Activated CD8-positive, alpha-beta T cell treated with anti-CD3 and anti-CD28 coated beads for 36 hours (primary cell): ENCODE measurements at regions not wholly inside any gene's neighbourhood (a gene's known extent, or its start where the extent isn't known, plus 50 kb on each side); places are given as distances from the start of the nearest gene placed in this dataset.

Experiments used
- ATAC-seq: fragments of 200-7000 bp; cut with Tn5 transposase; one replicate; pipeline ENCODE4 v1.10.0; 2021; ENCODE audit warnings: mild to moderate bottlenecking, moderate library complexity
- CTCF ChIA-PET: fragments of 350-600 bp; sonication (Branson Sonifier 250); formaldehyde crosslinking; loops from one replicate; lab custom pipeline; 2021; ENCODE audit warnings: antibody characterized with exemption; lab: Charles Lee
- POLR2A ChIA-PET: fragments of 350-600 bp; sonication (Branson Sonifier 250); formaldehyde crosslinking; loops from one replicate; lab custom pipeline; 2021; ENCODE audit warnings: antibody characterized with exemption; lab: Charles Lee
- DNase-seq: peaks from one replicate; pipeline ENCODE4 v3.0.0-alpha.2; 2020
- H3K27ac Mint-ChIP-seq: one replicate; pipeline ENCODE4 v1.8.0; 2021; ENCODE audit warnings: mild to moderate bottlenecking, mixed read lengths
- H3K27me3 Mint-ChIP-seq: one replicate; pipeline ENCODE4 v1.8.0; 2021; ENCODE audit warnings: mixed read lengths
- H3K36me3 Mint-ChIP-seq: one replicate; pipeline ENCODE4 v1.8.0; 2021; ENCODE audit warnings: low read depth, mixed read lengths
- H3K4me1 Mint-ChIP-seq: one replicate; pipeline ENCODE4 v1.8.0; 2021; ENCODE audit warnings: low read depth, mixed read lengths
- H3K4me3 Mint-ChIP-seq: one replicate; pipeline ENCODE4 v1.8.0; 2021; ENCODE audit warnings: mild to moderate bottlenecking, moderate library complexity, mixed read lengths
- H3K9me3 Mint-ChIP-seq: one replicate; pipeline ENCODE4 v1.8.0; 2021; ENCODE audit warnings: mixed read lengths
- intact Hi-C: fragments of 100-400 bp; cut with micrococcal nuclease; formaldehyde crosslinking; loops from one replicate; pipeline ENCODE4 v1.10.0; 2022
- TF ChIP-seq, protein P1 (sequence below): fragments of 200-600 bp; IDR thresholded peaks from one replicate; pipeline ENCODE4 v1.8.0; 2022; ENCODE audit warnings: antibody characterized with exemption, mild to moderate bottlenecking

DNA sequence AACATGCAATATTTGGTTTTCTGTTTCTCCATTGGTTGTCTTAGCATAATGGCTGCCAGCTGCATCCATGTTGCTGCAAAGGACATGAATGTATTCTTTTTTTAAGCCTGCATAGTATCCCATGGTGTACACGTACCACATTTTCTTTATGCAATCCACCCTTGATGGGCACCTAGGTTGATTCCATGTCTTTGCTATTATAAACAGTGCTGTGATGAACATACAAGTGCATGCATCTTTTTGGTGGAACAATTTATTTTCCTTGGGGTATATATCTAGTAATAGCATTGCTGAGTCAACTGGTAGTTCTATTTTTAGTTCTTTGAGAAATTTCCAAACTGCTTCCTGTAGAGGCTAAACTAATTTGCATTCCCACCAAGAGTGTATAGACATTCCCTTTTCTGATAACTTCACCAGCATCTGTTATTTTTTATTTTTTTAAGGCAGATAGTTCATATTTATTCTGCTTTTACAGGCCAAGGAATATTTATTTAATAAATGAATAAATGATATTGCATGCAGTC lies 62.4 kb upstream of the NPHP3 start:
- Mint-ChIP-seq H3K27ac (no peak overlapping the region), H3K4me1 (no peaks in the 10 kb centered on the region), H3K4me3 (no peak overlapping the region), H3K36me3 (no peaks in the 10 kb centered on the region), H3K27me3 (peaks cover 10% of the 10 kb centered on the region), H3K9me3 (no peaks in the 10 kb centered on the region)
- ChIA-PET POLR2A (no interaction called here), CTCF (no interaction called here)
- DNase-seq (no peak), ATAC-seq (no peak)
- TF ChIP-seq, protein P1, sequence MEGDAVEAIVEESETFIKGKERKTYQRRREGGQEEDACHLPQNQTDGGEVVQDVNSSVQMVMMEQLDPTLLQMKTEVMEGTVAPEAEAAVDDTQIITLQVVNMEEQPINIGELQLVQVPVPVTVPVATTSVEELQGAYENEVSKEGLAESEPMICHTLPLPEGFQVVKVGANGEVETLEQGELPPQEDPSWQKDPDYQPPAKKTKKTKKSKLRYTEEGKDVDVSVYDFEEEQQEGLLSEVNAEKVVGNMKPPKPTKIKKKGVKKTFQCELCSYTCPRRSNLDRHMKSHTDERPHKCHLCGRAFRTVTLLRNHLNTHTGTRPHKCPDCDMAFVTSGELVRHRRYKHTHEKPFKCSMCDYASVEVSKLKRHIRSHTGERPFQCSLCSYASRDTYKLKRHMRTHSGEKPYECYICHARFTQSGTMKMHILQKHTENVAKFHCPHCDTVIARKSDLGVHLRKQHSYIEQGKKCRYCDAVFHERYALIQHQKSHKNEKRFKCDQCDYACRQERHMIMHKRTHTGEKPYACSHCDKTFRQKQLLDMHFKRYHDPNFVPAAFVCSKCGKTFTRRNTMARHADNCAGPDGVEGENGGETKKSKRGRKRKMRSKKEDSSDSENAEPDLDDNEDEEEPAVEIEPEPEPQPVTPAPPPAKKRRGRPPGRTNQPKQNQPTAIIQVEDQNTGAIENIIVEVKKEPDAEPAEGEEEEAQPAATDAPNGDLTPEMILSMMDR: no peak
- intact Hi-C loops: no loop called here

DNA sequence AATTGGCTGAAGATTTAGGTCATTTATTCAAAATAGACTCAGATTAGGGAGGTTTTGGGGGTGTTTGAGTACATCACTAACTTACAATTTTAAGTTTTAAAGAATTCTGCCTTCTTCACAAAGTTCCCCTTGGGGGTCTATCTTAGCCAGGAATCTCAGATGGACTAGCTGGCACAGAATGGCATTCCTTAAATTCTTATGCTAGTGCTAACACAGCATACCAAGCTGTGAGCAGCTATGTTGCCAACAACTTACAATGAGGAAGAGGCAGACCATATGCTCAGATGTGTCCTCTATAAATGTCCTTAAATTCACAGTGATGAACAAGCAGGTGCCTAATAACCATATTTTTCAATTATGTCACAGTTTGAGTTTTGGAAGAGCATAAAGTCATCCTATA lies 60.9 kb upstream of the NPHP3 start:
- Mint-ChIP-seq H3K27me3 (peaks cover 11% of the 10 kb centered on the region), H3K9me3 (no peaks in the 10 kb centered on the region), H3K4me3 (no peak overlapping the region), H3K27ac (no peak overlapping the region), H3K36me3 (no peaks in the 10 kb centered on the region), H3K4me1 (no peaks in the 10 kb centered on the region)
- ChIA-PET POLR2A (no interaction called here), CTCF (no interaction called here)
- ATAC-seq: no peak
- TF ChIP-seq, protein P1: no peak
- DNase-seq: no peak
- intact Hi-C loops: no loop called here

DNA sequence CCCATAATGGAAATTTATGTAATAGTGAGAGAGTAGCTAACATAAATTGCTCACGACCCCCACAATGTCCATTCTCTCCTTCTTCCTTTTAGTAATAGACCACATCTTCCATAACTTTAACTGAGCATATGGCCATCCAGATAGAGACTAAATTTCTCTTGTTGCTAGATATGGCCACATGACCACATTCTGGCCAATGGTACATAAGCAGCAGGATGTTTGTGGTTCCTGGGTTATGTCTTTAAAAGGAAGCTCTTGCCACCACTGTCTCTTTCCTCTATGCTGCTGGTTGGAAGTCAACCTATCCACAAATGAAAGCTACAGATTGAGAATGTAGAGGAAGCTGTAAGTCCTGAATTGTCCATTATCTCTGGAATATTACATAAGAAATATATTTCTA lies 59.7 kb upstream of the NPHP3 start:
- H3K4me3 Mint-ChIP-seq: no peak overlapping the region
- H3K9me3 Mint-ChIP-seq: no peaks in the 10 kb centered on the region
- POLR2A ChIA-PET: no interaction called here
- ATAC-seq: no peak
- no peaks in the 10 kb centered on the region for H3K4me1 Mint-ChIP-seq
- intact Hi-C loops: no loop called here
- DNase-seq: no peak
- TF ChIP-seq, protein P1: no peak
- CTCF ChIA-PET: no interaction called here
- peaks cover 11% of the 10 kb centered on the region for H3K27me3 Mint-ChIP-seq
- H3K36me3 Mint-ChIP-seq: no peaks in the 10 kb centered on the region
- no peak overlapping the region for H3K27ac Mint-ChIP-seq

DNA sequence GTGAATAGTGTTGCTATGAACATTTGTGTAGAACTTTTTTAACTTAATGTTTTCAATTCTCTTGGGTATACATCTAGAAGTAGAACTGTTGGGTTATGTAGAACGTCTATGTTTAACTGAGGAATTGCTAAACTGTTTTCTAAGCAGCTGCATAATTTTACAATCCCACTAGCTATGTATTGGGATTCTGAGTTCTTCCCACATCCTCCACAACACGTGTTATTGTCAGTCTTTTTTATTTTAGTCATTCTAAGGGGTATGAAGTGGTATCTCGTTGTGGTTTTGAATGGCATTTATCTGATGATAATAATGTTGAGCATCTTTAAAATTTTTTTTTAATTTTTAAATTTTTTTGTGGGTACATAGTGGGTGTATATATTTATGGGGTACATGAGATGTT lies 55.0 kb upstream of the NPHP3 start:
- no peak for ATAC-seq
- ChIA-PET POLR2A (no interaction called here), CTCF (no interaction called here)
- Mint-ChIP-seq H3K4me1 (no peaks in the 10 kb centered on the region), H3K9me3 (no peaks in the 10 kb centered on the region), H3K27me3 (peaks cover 8% of the 10 kb centered on the region), H3K36me3 (no peaks in the 10 kb centered on the region), H3K27ac (no peak overlapping the region), H3K4me3 (no peak overlapping the region)
- TF ChIP-seq, protein P1: no peak
- intact Hi-C loops: no loop called here
- no peak for DNase-seq

DNA sequence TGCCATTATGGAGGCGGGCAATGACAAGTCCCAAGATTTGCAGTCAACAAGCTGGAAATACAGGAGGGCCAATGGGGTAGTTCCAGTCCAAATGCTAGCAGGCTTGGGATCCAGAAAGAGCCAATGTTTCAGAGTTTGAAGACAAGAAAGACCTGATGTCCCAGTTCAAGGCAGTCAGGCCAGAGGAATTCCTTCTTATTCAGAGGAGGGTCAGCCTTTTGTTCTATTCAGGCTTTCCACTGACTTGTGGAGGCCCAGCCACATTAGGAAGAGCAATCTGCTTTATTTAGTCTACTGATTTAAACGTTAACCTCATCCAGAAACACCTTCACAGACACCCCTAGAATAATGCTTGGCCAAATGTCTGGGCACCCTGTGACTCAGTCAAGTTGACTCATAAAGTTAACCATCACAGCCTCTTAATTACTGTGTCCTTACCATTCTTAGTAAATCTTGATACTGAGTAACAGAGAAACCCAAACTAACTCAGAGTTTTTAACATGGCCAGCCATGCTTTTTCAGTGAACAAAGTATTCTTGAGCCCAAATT lies 50.9 kb upstream of the NPHP3 start:
- intact Hi-C loops: no loop called here
- Mint-ChIP-seq H3K4me1 (no peaks in the 10 kb centered on the region), H3K4me3 (no peak overlapping the region), H3K36me3 (no peaks in the 10 kb centered on the region), H3K27ac (no peak overlapping the region), H3K9me3 (no peaks in the 10 kb centered on the region), H3K27me3 (peaks cover 13% of the 10 kb centered on the region)
- POLR2A ChIA-PET: no interaction called here
- peak; percentile 61 for ATAC-seq
- DNase-seq: peak; percentile 2
- CTCF ChIA-PET: no interaction called here
- TF ChIP-seq, protein P1: no peak
